B cell (primary cell): ENCODE measurements at regions not wholly inside any gene's neighbourhood (a gene's known extent, or its start where the extent isn't known, plus 50 kb on each side); places are given as distances from the start of the nearest gene placed in this dataset.

Experiments used
- CTCF ChIP-seq: fragments of 200-600 bp; IDR thresholded peaks from one replicate; pipeline ENCODE4 v1.8.0; 2022; ENCODE audit warnings: antibody characterized with exemption, mild to moderate bottlenecking
- EZH2 ChIP-seq: IDR thresholded peaks from 2 replicates; pipeline ENCODE4 v1.6.1; 2012; ENCODE audit warnings: borderline replicate concordance, low read depth, mild to moderate bottlenecking, moderate library complexity, low read length; ENCODE audit not compliant: insufficient read depth, poor library complexity, severe bottlenecking

- TF ChIP-seq CTCF (no peak), EZH2 (no peak)
Measured at GRCh38 chr13:105959876-105960275, 575.6 kb downstream of the EFNB2 start.
